ENCODE measurements at regions not wholly inside any gene's neighbourhood (a gene's known extent, or its start where the extent isn't known, plus 50 kb on each side); places are given as distances from the start of the nearest gene placed in this dataset.

GRCh38 chr2:107448160-107448559, 378.5 kb upstream of the RGPD4 start:
- no peaks in the 10 kb centered on the region for H4K20me1 ChIP-seq (ENCODE audit: insufficient read depth, low read length)
- H3K27me3 Mint-ChIP-seq (ENCODE audit: low read depth in 3 of 3) = no peaks in the 10 kb centered on the region
- peaks cover 2 to 13% (median 4%) of the 10 kb centered on the region in 7 donors for H3K9me3 Mint-ChIP-seq
- no CpG with 5 or more reads among the region's 1 CpG for WGBS (ENCODE audit: insufficient coverage)
- no peak for DNase-seq
- no peaks in the 10 kb centered on the region for H3K27me3 ChIP-seq (ENCODE audit: control insufficient read depth in 2 of 2, insufficient read depth in 2 of 2, low read length in 2 of 2)
- H3K4me1 ChIP-seq (ENCODE audit: control insufficient read depth in 1 of 2, insufficient read depth in 2 of 2, low read length in 2 of 2) = no peaks in the 10 kb centered on the region
- H3K9ac ChIP-seq (ENCODE audit: insufficient read depth, low read length, poor library complexity, severe bottlenecking) = no peak overlapping the region
- peaks cover 4 to 7% of the 10 kb centered on the region in 2 donors for H3K9me3 ChIP-seq (replicated peaks in 1 of 2; ENCODE audit: control insufficient read depth in 1 of 2, insufficient read depth in 1 of 2, low read length in 2 of 2)
- no peaks in the 10 kb centered on the region for H3K36me3 Mint-ChIP-seq
- H3K4me3 Mint-ChIP-seq = no peak overlapping the region
- no peak overlapping the region for H3K27ac ChIP-seq (ENCODE audit: low read depth in 1 of 2, low read length in 2 of 2)
- no peaks in the 10 kb centered on the region for H3K4me1 Mint-ChIP-seq
- no peaks in the 10 kb centered on the region for H3K36me3 ChIP-seq (replicated peaks in 1 of 2; ENCODE audit: control insufficient read depth in 1 of 2, insufficient read depth in 2 of 2, low read length in 2 of 2)
- H3K79me2 ChIP-seq (ENCODE audit: insufficient read depth, low read length) = no peaks in the 10 kb centered on the region
- TF ChIP-seq CTCF (IDR thresholded peaks at IDR 0.05) = no peak
- intact Hi-C loops (cut with micrococcal nuclease) = no loop called here
- H3K4me3 ChIP-seq (replicated peaks in 1 of 3; ENCODE audit: low read depth in 2 of 3, low read length in 3 of 3) = no peak overlapping the region
- H3K27ac Mint-ChIP-seq = no peak overlapping the region
- no peak overlapping the region for H3K4me2 ChIP-seq (replicated peaks; ENCODE audit: extremely low read depth, low read length, poor library complexity, severe bottlenecking)
- no peak overlapping the region for H2AFZ ChIP-seq (ENCODE audit: insufficient read depth, low read depth, low read length, poor library complexity, severe bottlenecking)

GRCh38 chr2:107461301-107461700, 365.4 kb upstream of the RGPD4 start:
- H3K27ac ChIP-seq (ENCODE audit: low read depth in 1 of 2, low read length in 2 of 2) = no peak overlapping the region
- peaks cover 0 to 15% (median 6%) of the 10 kb centered on the region in 7 donors for H3K9me3 Mint-ChIP-seq
- no peak for TF ChIP-seq CTCF (IDR thresholded peaks at IDR 0.05)
- H3K79me2 ChIP-seq (ENCODE audit: insufficient read depth, low read length) = no peaks in the 10 kb centered on the region
- H4K20me1 ChIP-seq (ENCODE audit: insufficient read depth, low read length) = no peaks in the 10 kb centered on the region
- intact Hi-C loops (cut with micrococcal nuclease) = no loop called here
- H3K27me3 Mint-ChIP-seq (ENCODE audit: low read depth in 3 of 3) = peaks cover 0 to 1% (median 0%) of the 10 kb centered on the region in 3 donors
- no peaks in the 10 kb centered on the region for H3K27me3 ChIP-seq (ENCODE audit: control insufficient read depth in 2 of 2, insufficient read depth in 2 of 2, low read length in 2 of 2)
- no CpG with 5 or more reads among the region's 4 CpGs for WGBS (ENCODE audit: insufficient coverage)
- H3K27ac Mint-ChIP-seq = no peak overlapping the region
- H3K4me1 ChIP-seq (ENCODE audit: control insufficient read depth in 1 of 2, insufficient read depth in 2 of 2, low read length in 2 of 2) = no peaks in the 10 kb centered on the region
- no peak overlapping the region for H3K4me3 Mint-ChIP-seq
- no peaks in the 10 kb centered on the region for H3K36me3 Mint-ChIP-seq
- H3K36me3 ChIP-seq (replicated peaks in 1 of 2; ENCODE audit: control insufficient read depth in 1 of 2, insufficient read depth in 2 of 2, low read length in 2 of 2) = no peaks in the 10 kb centered on the region
- no peak overlapping the region for H2AFZ ChIP-seq (ENCODE audit: insufficient read depth, low read depth, low read length, poor library complexity, severe bottlenecking)
- no peak overlapping the region for H3K4me2 ChIP-seq (replicated peaks; ENCODE audit: extremely low read depth, low read length, poor library complexity, severe bottlenecking)
- peaks cover 6 to 7% of the 10 kb centered on the region in 2 donors for H3K9me3 ChIP-seq (replicated peaks in 1 of 2; ENCODE audit: control insufficient read depth in 1 of 2, insufficient read depth in 1 of 2, low read length in 2 of 2)
- no peak overlapping the region for H3K4me3 ChIP-seq (replicated peaks in 1 of 3; ENCODE audit: low read depth in 2 of 3, low read length in 3 of 3)
- no peak overlapping the region for H3K9ac ChIP-seq (ENCODE audit: insufficient read depth, low read length, poor library complexity, severe bottlenecking)
- no peak for DNase-seq
- H3K4me1 Mint-ChIP-seq = no peaks in the 10 kb centered on the region

Measured in CD14-positive monocyte (primary cell).